AG04449 (cell line): ENCODE measurements at regions not wholly inside any gene's neighbourhood (a gene's known extent, or its start where the extent isn't known, plus 50 kb on each side); places are given as distances from the start of the nearest gene placed in this dataset.

Source experiments
- CTCF ChIA-PET: fragments of 350-600 bp; formaldehyde crosslinking; extraction: SDS; loops from one replicate; lab custom pipeline; 2021; ENCODE audit warnings: antibody characterized with exemption; lab: Yijun Ruan, JAX
- POLR2A ChIA-PET: fragments of 400-600, 350-600 bp; formaldehyde crosslinking; extraction: SDS; loops from one replicate; lab custom pipeline; 2020; ENCODE audit warnings: antibody characterized with exemption, inconsistent platforms; lab: Yijun Ruan, JAX
- DNase-seq: peaks from one replicate; pipeline ENCODE4 v3.0.0-alpha.2; 2010; ENCODE audit warnings: low read depth, low spot score
- H3K4me3 ChIP-seq: 2 replicates; pipeline ENCODE4 v1.5.1; 2011; ENCODE audit warnings: low read depth, mild to moderate bottlenecking, control low read depth, low read length
- CTCF ChIP-seq: IDR thresholded peaks from one replicate; pipeline ENCODE4 v1.5.1; 2011; ENCODE audit warnings: mild to moderate bottlenecking, moderate library complexity, low read length, control low read depth, inconsistent platforms; ENCODE audit not compliant: insufficient read depth; ENCODE audit errors: missing control alignments

GRCh38 chr2:147231607-147232006 is 613.2 kb upstream of the ACVR2A start:
- no peak overlapping the region for H3K4me3 ChIP-seq
- ChIA-PET POLR2A (no interaction called here), CTCF (no interaction called here)
- no peak for DNase-seq
- no peak for TF ChIP-seq CTCF

GRCh38 chr2:147231081-147231480 is 613.7 kb upstream of the ACVR2A start:
- no peak for TF ChIP-seq CTCF
- no peak overlapping the region for H3K4me3 ChIP-seq
- CTCF ChIA-PET, result no interaction called here
- DNase-seq, result no peak
- POLR2A ChIA-PET, result no interaction called here

- ChIA-PET POLR2A (no interaction called here), CTCF (no interaction called here)
- TF ChIP-seq CTCF, result no peak
- no peak overlapping the region for H3K4me3 ChIP-seq
- no peak for DNase-seq
Observed at GRCh38 chr2:147227313-147227712, 617.5 kb upstream of the ACVR2A start.

- CTCF ChIA-PET, result no interaction called here
- POLR2A ChIA-PET, result no interaction called here
- H3K4me3 ChIP-seq, result no peak overlapping the region
- no peak for DNase-seq
- no peak for TF ChIP-seq CTCF
Observed at GRCh38 chr2:147224070-147224469, 620.8 kb upstream of the ACVR2A start.

GRCh38 chr2:147223553-147224060 is 621.2 kb upstream of the ACVR2A start:
- DNase-seq, result no peak
- CTCF ChIA-PET, result no interaction called here
- no peak for TF ChIP-seq CTCF
- H3K4me3 ChIP-seq, result no peak overlapping the region
- POLR2A ChIA-PET, result no interaction called here

GRCh38 chr2:147223119-147223518 is 621.7 kb upstream of the ACVR2A start:
- H3K4me3 ChIP-seq, result no peak overlapping the region
- CTCF ChIA-PET, result no interaction called here
- no peak for TF ChIP-seq CTCF
- DNase-seq, result no peak
- POLR2A ChIA-PET, result no interaction called here
